ENCODE measurements at regions not wholly inside any gene's neighbourhood (a gene's known extent, or its start where the extent isn't known, plus 50 kb on each side); places are given as distances from the start of the nearest gene placed in this dataset.

- H3K27ac ChIP-seq (ENCODE audit: low read depth): no peak overlapping the region
- no peak overlapping the region for H3K4me3 ChIP-seq
- no peaks in the 10 kb centered on the region for H3K36me3 ChIP-seq (ENCODE audit: insufficient read depth)
- no peaks in the 10 kb centered on the region for H4K20me1 ChIP-seq (replicated peaks; ENCODE audit: insufficient read depth)
- no peak overlapping the region for H2AFZ ChIP-seq
- no peaks in the 10 kb centered on the region for H3K4me1 ChIP-seq (ENCODE audit: insufficient read depth)
- H3K27me3 ChIP-seq (ENCODE audit: insufficient read depth): no peaks in the 10 kb centered on the region
- no peak overlapping the region for H3K27ac Mint-ChIP-seq
- H3K4me1 Mint-ChIP-seq: no peaks in the 10 kb centered on the region
- DNase-seq (ENCODE audit: low spot score) (no peak), ATAC-seq (no peak)
- peaks cover 5% of the 10 kb centered on the region; the same call in 1 of the 3 replicates for H3K36me3 Mint-ChIP-seq (ENCODE audit: low read depth)
- no peak overlapping the region for H3K4me3 Mint-ChIP-seq
- peaks cover 14% of the 10 kb centered on the region for H3K9me3 Mint-ChIP-seq
- H3K9me2 ChIP-seq (ENCODE audit: insufficient read depth): no peaks in the 10 kb centered on the region
- H3K4me2 ChIP-seq: no peak overlapping the region
- no peaks in the 10 kb centered on the region for H3F3A ChIP-seq (replicated peaks; ENCODE audit: low read depth)
- H3K27me3 Mint-ChIP-seq (ENCODE audit: insufficient read depth, low read depth, poor library complexity): no peaks in the 10 kb centered on the region
- TF ChIP-seq STAT1 (IDR thresholded peaks at IDR 0.05; ENCODE audit: unreplicated experiment): no peak
- no peaks in the 10 kb centered on the region for H3K79me2 ChIP-seq (replicated peaks; ENCODE audit: insufficient read depth)
Measured at GRCh38 chr17:70819183-70819582, 649.9 kb downstream of the KCNJ2 start.

DNA sequence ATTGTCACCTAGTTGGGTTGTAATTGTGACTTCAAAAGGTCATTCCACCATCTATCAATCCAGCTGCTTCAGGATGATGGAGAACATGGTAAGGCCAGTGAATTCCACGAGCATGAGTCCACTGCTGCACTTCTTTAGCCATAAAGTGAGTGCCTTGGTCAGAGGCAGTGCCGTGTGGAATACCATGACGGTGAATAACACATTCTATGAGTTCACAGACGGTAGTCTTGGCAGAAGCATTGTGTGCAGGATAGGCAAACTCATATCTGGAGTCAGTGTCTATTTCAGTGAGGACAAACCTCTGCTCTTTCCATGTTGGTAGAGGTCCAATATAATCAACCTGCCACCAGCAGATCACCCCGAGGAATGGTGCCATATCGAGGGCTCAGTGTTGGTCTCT lies 650.9 kb downstream of the KCNJ2 start:
- H3K36me3 Mint-ChIP-seq (ENCODE audit: low read depth): peaks cover 5% of the 10 kb centered on the region; the same call in 1 of the 3 replicates
- Histone ChIP-seq H3K27me3 (ENCODE audit: insufficient read depth) (no peaks in the 10 kb centered on the region), H3K36me3 (ENCODE audit: insufficient read depth) (no peaks in the 10 kb centered on the region), H3F3A (replicated peaks; ENCODE audit: low read depth) (no peaks in the 10 kb centered on the region), H3K79me2 (replicated peaks; ENCODE audit: insufficient read depth) (no peaks in the 10 kb centered on the region), H3K4me3 (no peak overlapping the region), H2AFZ (no peak overlapping the region), H3K9me2 (ENCODE audit: insufficient read depth) (no peaks in the 10 kb centered on the region), H4K20me1 (replicated peaks; ENCODE audit: insufficient read depth) (no peaks in the 10 kb centered on the region), H3K4me1 (ENCODE audit: insufficient read depth) (no peaks in the 10 kb centered on the region), H3K4me2 (no peak overlapping the region), H3K27ac (ENCODE audit: low read depth) (no peak overlapping the region)
- H3K27me3 Mint-ChIP-seq (ENCODE audit: insufficient read depth, low read depth, poor library complexity): no peaks in the 10 kb centered on the region
- no peak for ATAC-seq
- H3K4me1 Mint-ChIP-seq: peaks cover 2% of the 10 kb centered on the region; the same call in 1 of the 3 replicates
- H3K4me3 Mint-ChIP-seq: no peak overlapping the region
- H3K27ac Mint-ChIP-seq: no peak overlapping the region
- no peak for DNase-seq (ENCODE audit: low spot score)
- H3K9me3 Mint-ChIP-seq: peaks cover 14% of the 10 kb centered on the region
- TF ChIP-seq ZNF331 (CRISPR knock-in tag; IDR thresholded peaks at IDR 0.05; ENCODE audit: low read depth) (no peak), EZH2 (IDR thresholded peaks at IDR 0.05; ENCODE audit: low read depth, unreplicated experiment) (no peak), STAT1 (IDR thresholded peaks at IDR 0.05; ENCODE audit: unreplicated experiment) (no peak), JUNB (IDR thresholded peaks at IDR 0.05; ENCODE audit: unreplicated experiment) (no peak), EZH2phosphoT487 (IDR thresholded peaks at IDR 0.05; ENCODE audit: unreplicated experiment) (no peak), CTCF (conservative IDR thresholded peaks at IDR 0.05; ENCODE audit: low read depth in 2 of 2) (no peak)

DNA sequence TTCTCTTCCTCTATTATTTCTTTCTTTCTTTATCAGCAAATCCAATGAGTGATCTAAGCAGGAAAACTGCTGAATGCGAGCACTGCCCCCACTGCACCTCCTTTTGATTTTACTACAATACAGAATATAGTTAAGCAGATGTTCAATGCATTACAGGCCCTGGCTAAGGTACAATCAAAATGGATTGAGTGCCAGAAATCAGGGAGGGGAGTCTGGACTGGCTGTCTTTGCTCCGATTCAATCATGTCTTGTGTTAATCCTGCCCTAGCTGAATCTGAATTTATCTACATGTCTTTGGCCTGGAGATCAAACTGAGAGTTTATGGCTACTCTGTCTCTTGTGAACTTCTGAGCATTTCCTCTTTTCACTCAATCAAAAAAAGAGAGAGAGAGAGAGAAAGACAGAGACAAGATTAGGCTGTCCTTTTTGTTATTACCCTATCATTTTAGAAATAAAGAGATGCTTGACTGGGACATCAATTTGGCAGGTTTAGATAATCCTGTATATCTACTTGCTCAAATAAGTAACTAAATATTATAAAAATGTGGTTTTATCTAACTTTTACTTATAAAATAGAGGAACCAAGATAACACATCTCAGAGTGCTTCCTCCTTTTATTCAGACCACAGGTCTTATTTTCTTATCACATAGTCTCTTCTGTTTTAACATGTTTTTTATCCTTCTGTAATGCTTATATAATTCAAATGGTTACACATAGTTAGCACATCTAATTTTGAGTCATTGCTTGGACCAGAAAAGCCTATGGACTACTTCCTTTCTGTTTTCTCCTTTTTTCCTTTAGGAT lies 656.2 kb downstream of the KCNJ2 start:
- Histone ChIP-seq H3K27ac (ENCODE audit: low read depth) (no peak overlapping the region), H3K27me3 (ENCODE audit: insufficient read depth) (no peaks in the 10 kb centered on the region), H3F3A (replicated peaks; ENCODE audit: low read depth) (no peaks in the 10 kb centered on the region), H4K20me1 (replicated peaks; ENCODE audit: insufficient read depth) (no peaks in the 10 kb centered on the region), H3K9me2 (ENCODE audit: insufficient read depth) (no peaks in the 10 kb centered on the region), H3K4me3 (no peak overlapping the region), H3K4me1 (ENCODE audit: insufficient read depth) (no peaks in the 10 kb centered on the region), H3K79me2 (replicated peaks; ENCODE audit: insufficient read depth) (no peaks in the 10 kb centered on the region), H3K36me3 (ENCODE audit: insufficient read depth) (no peaks in the 10 kb centered on the region), H3K4me2 (no peak overlapping the region), H2AFZ (no peak overlapping the region)
- no peaks in the 10 kb centered on the region for H3K27me3 Mint-ChIP-seq (ENCODE audit: insufficient read depth, low read depth, poor library complexity)
- DNase-seq (ENCODE audit: low spot score): no peak
- ATAC-seq: no peak
- peaks cover 18% of the 10 kb centered on the region for H3K9me3 Mint-ChIP-seq
- H3K27ac Mint-ChIP-seq: no peak overlapping the region
- H3K4me3 Mint-ChIP-seq: no peak overlapping the region
- H3K4me1 Mint-ChIP-seq: peaks cover 3% of the 10 kb centered on the region; the same call in 1 of the 3 replicates
- peaks cover 5% of the 10 kb centered on the region; the same call in 1 of the 3 replicates for H3K36me3 Mint-ChIP-seq (ENCODE audit: low read depth)
- TF ChIP-seq STAT1 (IDR thresholded peaks at IDR 0.05; ENCODE audit: unreplicated experiment): no peak
- no peak for TF ChIP-seq CTCF (conservative IDR thresholded peaks at IDR 0.05; ENCODE audit: low read depth in 2 of 2)
- no peak for TF ChIP-seq CREB1 (CRISPR knock-in tag; IDR thresholded peaks at IDR 0.05; ENCODE audit: low read depth)
- TF ChIP-seq NANOG (IDR thresholded peaks at IDR 0.05; ENCODE audit: borderline replicate concordance): no peak
- no peak for TF ChIP-seq ZNF331 (CRISPR knock-in tag; IDR thresholded peaks at IDR 0.05; ENCODE audit: low read depth)
- no peak for TF ChIP-seq POLR2AphosphoS5 (IDR thresholded peaks at IDR 0.05; ENCODE audit: low read depth)
- no peak for TF ChIP-seq EZH2phosphoT487 (IDR thresholded peaks at IDR 0.05; ENCODE audit: unreplicated experiment)
- TF ChIP-seq, protein P1, sequence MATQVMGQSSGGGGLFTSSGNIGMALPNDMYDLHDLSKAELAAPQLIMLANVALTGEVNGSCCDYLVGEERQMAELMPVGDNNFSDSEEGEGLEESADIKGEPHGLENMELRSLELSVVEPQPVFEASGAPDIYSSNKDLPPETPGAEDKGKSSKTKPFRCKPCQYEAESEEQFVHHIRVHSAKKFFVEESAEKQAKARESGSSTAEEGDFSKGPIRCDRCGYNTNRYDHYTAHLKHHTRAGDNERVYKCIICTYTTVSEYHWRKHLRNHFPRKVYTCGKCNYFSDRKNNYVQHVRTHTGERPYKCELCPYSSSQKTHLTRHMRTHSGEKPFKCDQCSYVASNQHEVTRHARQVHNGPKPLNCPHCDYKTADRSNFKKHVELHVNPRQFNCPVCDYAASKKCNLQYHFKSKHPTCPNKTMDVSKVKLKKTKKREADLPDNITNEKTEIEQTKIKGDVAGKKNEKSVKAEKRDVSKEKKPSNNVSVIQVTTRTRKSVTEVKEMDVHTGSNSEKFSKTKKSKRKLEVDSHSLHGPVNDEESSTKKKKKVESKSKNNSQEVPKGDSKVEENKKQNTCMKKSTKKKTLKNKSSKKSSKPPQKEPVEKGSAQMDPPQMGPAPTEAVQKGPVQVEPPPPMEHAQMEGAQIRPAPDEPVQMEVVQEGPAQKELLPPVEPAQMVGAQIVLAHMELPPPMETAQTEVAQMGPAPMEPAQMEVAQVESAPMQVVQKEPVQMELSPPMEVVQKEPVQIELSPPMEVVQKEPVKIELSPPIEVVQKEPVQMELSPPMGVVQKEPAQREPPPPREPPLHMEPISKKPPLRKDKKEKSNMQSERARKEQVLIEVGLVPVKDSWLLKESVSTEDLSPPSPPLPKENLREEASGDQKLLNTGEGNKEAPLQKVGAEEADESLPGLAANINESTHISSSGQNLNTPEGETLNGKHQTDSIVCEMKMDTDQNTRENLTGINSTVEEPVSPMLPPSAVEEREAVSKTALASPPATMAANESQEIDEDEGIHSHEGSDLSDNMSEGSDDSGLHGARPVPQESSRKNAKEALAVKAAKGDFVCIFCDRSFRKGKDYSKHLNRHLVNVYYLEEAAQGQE (IDR thresholded peaks at IDR 0.05; ENCODE audit: unreplicated experiment): no peak
- no peak for TF ChIP-seq EZH2 (IDR thresholded peaks at IDR 0.05; ENCODE audit: low read depth, unreplicated experiment)

Data from GM23338 (cell line).